Endothelial cell of umbilical vein (primary cell): ENCODE measurements at regions not wholly inside any gene's neighbourhood (a gene's known extent, or its start where the extent isn't known, plus 50 kb on each side); places are given as distances from the start of the nearest gene placed in this dataset.

Experiments
- BruUV-seq: library from RNA; stranded (reverse); fragments of 400-500 nt; replicated peaks from 2 replicates; lab custom pipeline; 2021; lab: Mats Ljungman, UMichigan
- CTCF ChIA-PET: fragments of 300-600, 350-600 bp; sonication (Branson Sonifier 250); formaldehyde crosslinking; loops from one replicate; lab custom pipeline; 2021; ENCODE audit warnings: antibody characterized with exemption, inconsistent platforms; lab: Charles Lee
- POLR2A ChIA-PET: fragments of 300-600, 350-600 bp; sonication (Branson Sonifier 250); formaldehyde crosslinking; loops from one replicate; lab custom pipeline; 2021; ENCODE audit warnings: antibody characterized with exemption, inconsistent platforms; lab: Charles Lee
- DNase-seq: peaks from one replicate; pipeline ENCODE4 v3.0.0-alpha.2; 2011; ENCODE audit warnings: low read depth, low spot score
- FAIRE-seq: peaks from 2 replicates; lab custom pipeline; 2011; peaks lifted over from hg19 to GRCh38; lab: Jason Lieb, UNC
- H2AFZ ChIP-seq: 2 replicates; pipeline ENCODE4 v1.6.0; 2012; ENCODE audit warnings: low read depth, low read length, control low read depth, inconsistent platforms
- H3K27ac ChIP-seq: 2 replicates; pipeline ENCODE4 v1.5.1; 2011; ENCODE audit warnings: low read depth, mild to moderate bottlenecking, control low read depth, low read length, moderate library complexity; ENCODE audit not compliant: insufficient read depth
- H3K27me3 ChIP-seq, 2 experiments: 2 replicates each; pipeline versions ENCODE4 v1.6.0 to v1.6.1; 2011; ENCODE audit warnings: low read length in 2 of 2, mixed read lengths in 1 of 2; ENCODE audit not compliant: control insufficient read depth in 2 of 2, insufficient read depth in 2 of 2
- H3K36me3 ChIP-seq, 2 experiments: 2 replicates in 1 of 2; 3 replicates in 1 of 2; pipeline ENCODE4 v1.5.1; 2011; ENCODE audit warnings: low read length in 2 of 2, mild to moderate bottlenecking in 1 of 2, moderate library complexity in 1 of 2; ENCODE audit not compliant: control insufficient read depth in 2 of 2, insufficient read depth in 2 of 2; ENCODE audit errors: extremely low read depth in 1 of 2
- H3K4me1 ChIP-seq: 3 replicates; pipeline ENCODE4 v1.5.1; 2011; ENCODE audit warnings: mild to moderate bottlenecking, low read length; ENCODE audit not compliant: control insufficient read depth, insufficient read depth; ENCODE audit errors: extremely low read depth
- H3K4me2 ChIP-seq: 2 replicates; pipeline ENCODE4 v1.6.1; 2011; ENCODE audit warnings: low read length, control low read depth, mixed read lengths; ENCODE audit not compliant: insufficient read depth
- H3K4me3 ChIP-seq, 3 experiments: fragments of 200-600 bp in 1 of 3; sonication (generic), shearing (Covaris generic) in 1 of 3; replicated peaks in 1 of 3; 2 replicates each; pipeline ENCODE4 v1.5.1; 2011 to 2016; ENCODE audit warnings: control low read depth in 3 of 3, low read length in 3 of 3, mild to moderate bottlenecking in 2 of 3, inconsistent platforms in 1 of 3, low read depth in 1 of 3, moderate library complexity in 1 of 3; ENCODE audit not compliant: insufficient read depth in 1 of 3
- H3K79me2 ChIP-seq: 2 replicates; pipeline ENCODE4 v1.6.0; 2012; ENCODE audit warnings: low read length, inconsistent platforms; ENCODE audit not compliant: control insufficient read depth, insufficient read depth
- H3K9ac ChIP-seq: replicated peaks from 2 replicates; pipeline ENCODE3; 2011; ENCODE audit warnings: low read length, control low read depth; ENCODE audit not compliant: insufficient read depth; ENCODE audit errors: extremely low read depth
- H3K9me1 ChIP-seq: replicated peaks from 3 replicates; pipeline ENCODE4 v1.6.0; 2011; ENCODE audit warnings: mild to moderate bottlenecking, low read length; ENCODE audit not compliant: control insufficient read depth, insufficient read depth; ENCODE audit errors: extremely low read depth
- H3K9me3 ChIP-seq: replicated peaks from 2 replicates; pipeline ENCODE4 v1.5.1; 2012; ENCODE audit warnings: low read length, inconsistent platforms; ENCODE audit not compliant: control insufficient read depth, insufficient read depth
- H4K20me1 ChIP-seq: replicated peaks from 2 replicates; pipeline ENCODE3; 2011; ENCODE audit warnings: mild to moderate bottlenecking, low read length; ENCODE audit not compliant: control insufficient read depth, insufficient read depth; ENCODE audit errors: extremely low read depth
- CTCF ChIP-seq, 2 donors: IDR thresholded peaks; 1 replicate in 1 of 2; 2 replicates in 1 of 2; pipeline ENCODE4 v1.5.1; 2011; ENCODE audit warnings: low read length in 2 of 2, mild to moderate bottlenecking in 2 of 2, moderate library complexity in 2 of 2, control low read depth in 1 of 2, inconsistent platforms in 1 of 2, low read depth in 1 of 2; ENCODE audit not compliant: insufficient read depth in 1 of 2; ENCODE audit errors: extremely low read depth in 1 of 2
- EZH2 ChIP-seq: IDR thresholded peaks from 2 replicates; pipeline ENCODE4 v1.6.1; 2012; ENCODE audit warnings: borderline replicate concordance, low read depth, mild to moderate bottlenecking, moderate library complexity, low read length, inconsistent platforms; ENCODE audit not compliant: severe bottlenecking
- FOS ChIP-seq: IDR thresholded peaks from 2 replicates; pipeline ENCODE4 v1.6.1; 2011; ENCODE audit warnings: mild to moderate bottlenecking, low read length, moderate library complexity, borderline replicate concordance; ENCODE audit not compliant: insufficient read depth
- GATA2 ChIP-seq: IDR thresholded peaks from 2 replicates; pipeline ENCODE4 v1.7.0; 2011; ENCODE audit warnings: low read depth, mild to moderate bottlenecking, moderate library complexity, mixed read lengths, low read length; ENCODE audit not compliant: insufficient read length, insufficient read depth
- JUN ChIP-seq: IDR thresholded peaks from 2 replicates; pipeline ENCODE4 v1.6.1; 2011; ENCODE audit warnings: borderline replicate concordance, low read depth; ENCODE audit not compliant: insufficient read length, insufficient read depth
- MYC ChIP-seq: IDR thresholded peaks from one replicate; pipeline ENCODE4 v1.6.1; 2011; ENCODE audit warnings: mild to moderate bottlenecking, low read depth, low read length
- POLR2A ChIP-seq: IDR thresholded peaks from 2 replicates; pipeline ENCODE4 v1.6.1; 2012; ENCODE audit warnings: low read depth, mild to moderate bottlenecking, control low read depth, low read length
- POLR2AphosphoS5 ChIP-seq: IDR thresholded peaks from 2 replicates; pipeline ENCODE4 v1.6.1; 2012; ENCODE audit warnings: low read depth, mild to moderate bottlenecking, control low read depth, low read length, moderate library complexity; ENCODE audit not compliant: insufficient read depth
- dilution Hi-C: fragments of 300-500 bp; cut with MboI; formaldehyde crosslinking; loops from one replicate; pipeline ENCODE4 v1.15.0; 2019; ENCODE audit warnings: low sequenced_read_pairs; ENCODE audit not compliant: extremely low pct_ligation_motif_present
- intact Hi-C: fragments of 100-400 bp; cut with micrococcal nuclease; formaldehyde crosslinking; loops from one replicate; pipeline ENCODE4 v1.10.0; 2022
- TF ChIP-seq, protein P1 (sequence below): IDR thresholded peaks from 2 replicates; pipeline ENCODE4 v1.6.1; 2011; ENCODE audit not compliant: insufficient read depth, insufficient read length

DNA sequence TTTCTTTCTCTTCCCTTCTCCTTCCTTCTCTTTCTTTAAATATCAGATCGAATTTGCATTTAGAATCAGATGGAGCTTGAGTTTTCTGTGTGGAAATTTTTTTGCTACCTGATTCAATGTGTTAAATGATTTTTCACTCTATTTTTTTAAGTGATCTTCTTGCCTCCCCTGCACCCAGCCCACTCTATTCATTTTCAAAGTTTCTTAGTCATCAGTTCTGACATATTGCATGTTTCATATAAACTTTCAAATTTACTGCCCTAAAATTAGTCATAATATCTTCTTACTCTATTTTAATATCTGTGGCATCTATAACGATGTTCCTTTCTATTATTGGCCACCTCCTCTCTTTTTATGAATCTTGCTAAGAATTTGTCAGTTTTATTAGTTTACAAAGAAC is 69.1 kb downstream of the MTNR1B start:
- Histone ChIP-seq H3K9me1 (no peaks in the 10 kb centered on the region), H3K79me2 (no peaks in the 10 kb centered on the region), H4K20me1 (no peaks in the 10 kb centered on the region), H3K27me3 (no peaks in the 10 kb centered on the region), H3K9me3 (no peaks in the 10 kb centered on the region), H2AFZ (no peak overlapping the region), H3K27ac (no peak overlapping the region), H3K9ac (no peak overlapping the region), H3K36me3 (no peaks in the 10 kb centered on the region), H3K4me1 (no peaks in the 10 kb centered on the region), H3K4me2 (no peak overlapping the region), H3K4me3 (no peak overlapping the region)
- TF ChIP-seq EZH2 (no peak), JUN (no peak), MYC (no peak), FOS (no peak), POLR2A (no peak), GATA2 (no peak), CTCF (IDR thresholded peaks at IDR 0.05; ENCODE audit: extremely low read depth in 1 of 2, insufficient read depth in 1 of 2, low read depth in 1 of 2, low read length in 2 of 2) (no peak), POLR2AphosphoS5 (no peak)
- TF ChIP-seq, protein P1, sequence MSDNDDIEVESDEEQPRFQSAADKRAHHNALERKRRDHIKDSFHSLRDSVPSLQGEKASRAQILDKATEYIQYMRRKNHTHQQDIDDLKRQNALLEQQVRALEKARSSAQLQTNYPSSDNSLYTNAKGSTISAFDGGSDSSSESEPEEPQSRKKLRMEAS = no peak
- intact Hi-C loops = no loop called here
- no peak for FAIRE-seq
- ChIA-PET POLR2A (no interaction called here), CTCF (no interaction called here)
- DNase-seq = no peak
- no TSS peak for BruUV-seq
- dilution Hi-C loops = no loop called here
